Breast epithelium (tissue), 4 donors: ENCODE measurements at regions not wholly inside any gene's neighbourhood (a gene's known extent, or its start where the extent isn't known, plus 50 kb on each side); places are given as distances from the start of the nearest gene placed in this dataset.

Source experiments
- DNase-seq, 2 donors: peaks; one replicate each; pipeline ENCODE4 v3.0.0-alpha.2; 2019; ENCODE audit warnings: low spot score in 2 of 2
- H3K27ac ChIP-seq, 2 donors: fragments of 200-600 bp; sonication (generic) in 1 of 2; one replicate each; pipeline ENCODE4 v1.5.1; 2016 to 2019; ENCODE audit warnings: mild to moderate bottlenecking in 1 of 2
- H3K27me3 ChIP-seq, 2 donors: fragments of 200-600 bp; sonication (generic) in 1 of 2; one replicate each; pipeline versions ENCODE4 v1.5.1 to v1.6.0; 2017 to 2019; ENCODE audit warnings: control low read depth in 1 of 2, mild to moderate bottlenecking in 1 of 2
- H3K36me3 ChIP-seq: fragments of 200-600 bp; one replicate; pipeline ENCODE4 v1.5.1; 2019
- H3K4me1 ChIP-seq, 2 donors: fragments of 200-600 bp; sonication (generic); one replicate each; pipeline ENCODE4 v1.5.1; 2016 to 2019; ENCODE audit warnings: control low read depth in 1 of 2
- H3K4me3 ChIP-seq, 3 donors: fragments of 200-600 bp; sonication (generic); 1 replicate in 2 of 3; 2 replicates in 1 of 3; pipeline ENCODE4 v1.5.1; 2016 to 2019; ENCODE audit warnings: mild to moderate bottlenecking in 3 of 3, moderate library complexity in 2 of 3
- H3K9me3 ChIP-seq, 2 donors: fragments of 200-600 bp; sonication (generic) in 1 of 2; one replicate each; pipeline ENCODE4 v1.5.1; 2016 to 2019; ENCODE audit warnings: control low read depth in 1 of 2
- POLR2A ChIP-seq: fragments of 450-650 bp; IDR thresholded peaks from one replicate; pipeline ENCODE4 v1.6.1; 2016; ENCODE audit warnings: antibody characterized with exemption, mild to moderate bottlenecking, moderate library complexity
- POLR2AphosphoS5 ChIP-seq, 3 donors: sonication (generic); formaldehyde crosslinking; IDR thresholded peaks; one replicate each; pipeline ENCODE4 v1.6.1; 2017; ENCODE audit warnings: antibody characterized with exemption in 3 of 3
- intact Hi-C: fragments of 100-400 bp; cut with DNase I; formaldehyde crosslinking; loops from one replicate; pipeline ENCODE4 v1.15.1; 2023; ENCODE audit warnings: low total_unique reads
- TF ChIP-seq, protein P1 (sequence below), 3 donors: fragments of 450-650 bp; IDR thresholded peaks; one replicate each; pipeline ENCODE4 v1.5.1; 2016 to 2017; ENCODE audit warnings: antibody characterized with exemption in 3 of 3, mild to moderate bottlenecking in 3 of 3, moderate library complexity in 3 of 3

DNA sequence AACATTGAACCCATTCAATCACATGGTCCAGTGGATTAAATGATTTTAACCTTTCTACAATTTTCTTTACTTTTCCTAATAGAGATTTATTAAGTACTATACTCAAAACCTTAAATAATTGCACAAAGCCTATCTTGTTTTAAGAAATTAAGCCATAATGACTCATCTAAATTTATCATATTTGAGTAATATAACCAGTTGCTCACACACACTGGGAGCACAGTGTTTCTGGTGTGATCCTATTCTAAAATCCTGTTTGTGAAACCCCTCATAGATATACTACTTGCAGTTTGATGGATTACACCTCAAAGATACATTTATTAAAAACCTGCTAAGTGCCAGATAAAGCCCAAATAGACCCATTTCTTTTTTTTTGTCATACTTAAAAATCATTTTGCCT lies 668.3 kb upstream of the CDH18 start:
- Histone ChIP-seq H3K9me3 (no peaks in the 10 kb centered on the region), H3K36me3 (no peaks in the 10 kb centered on the region), H3K4me1 (no peaks in the 10 kb centered on the region), H3K27me3 (no peaks in the 10 kb centered on the region), H3K27ac (no peak overlapping the region), H3K4me3 (no peak overlapping the region)
- TF ChIP-seq POLR2AphosphoS5 (IDR thresholded peaks at IDR 0.05): no peak
- no peak for TF ChIP-seq POLR2A
- TF ChIP-seq, protein P1, sequence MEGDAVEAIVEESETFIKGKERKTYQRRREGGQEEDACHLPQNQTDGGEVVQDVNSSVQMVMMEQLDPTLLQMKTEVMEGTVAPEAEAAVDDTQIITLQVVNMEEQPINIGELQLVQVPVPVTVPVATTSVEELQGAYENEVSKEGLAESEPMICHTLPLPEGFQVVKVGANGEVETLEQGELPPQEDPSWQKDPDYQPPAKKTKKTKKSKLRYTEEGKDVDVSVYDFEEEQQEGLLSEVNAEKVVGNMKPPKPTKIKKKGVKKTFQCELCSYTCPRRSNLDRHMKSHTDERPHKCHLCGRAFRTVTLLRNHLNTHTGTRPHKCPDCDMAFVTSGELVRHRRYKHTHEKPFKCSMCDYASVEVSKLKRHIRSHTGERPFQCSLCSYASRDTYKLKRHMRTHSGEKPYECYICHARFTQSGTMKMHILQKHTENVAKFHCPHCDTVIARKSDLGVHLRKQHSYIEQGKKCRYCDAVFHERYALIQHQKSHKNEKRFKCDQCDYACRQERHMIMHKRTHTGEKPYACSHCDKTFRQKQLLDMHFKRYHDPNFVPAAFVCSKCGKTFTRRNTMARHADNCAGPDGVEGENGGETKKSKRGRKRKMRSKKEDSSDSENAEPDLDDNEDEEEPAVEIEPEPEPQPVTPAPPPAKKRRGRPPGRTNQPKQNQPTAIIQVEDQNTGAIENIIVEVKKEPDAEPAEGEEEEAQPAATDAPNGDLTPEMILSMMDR (IDR thresholded peaks at IDR 0.05): no peak
- intact Hi-C loops: no loop called here
- DNase-seq: no peak

DNA sequence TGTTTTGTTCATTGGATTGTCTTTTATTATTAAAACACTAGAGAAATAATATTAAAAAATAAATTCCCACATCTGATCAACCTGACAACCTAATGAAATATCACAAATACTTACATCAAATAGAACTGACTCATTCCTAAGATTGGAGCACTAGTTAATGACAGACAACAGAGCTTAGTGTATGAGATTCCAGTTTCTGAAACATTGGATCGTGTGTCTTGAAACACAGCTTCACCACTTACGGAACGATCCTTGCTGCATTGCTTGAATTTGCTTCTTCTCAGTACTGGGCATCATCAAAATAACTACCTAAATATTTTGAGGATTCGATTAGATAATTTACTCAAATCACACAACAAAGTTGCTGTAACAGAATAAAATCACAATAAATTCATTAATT lies 667.2 kb upstream of the CDH18 start:
- Histone ChIP-seq H3K27me3 (no peaks in the 10 kb centered on the region), H3K4me3 (no peak overlapping the region), H3K9me3 (no peaks in the 10 kb centered on the region), H3K4me1 (no peaks in the 10 kb centered on the region), H3K27ac (no peak overlapping the region), H3K36me3 (no peaks in the 10 kb centered on the region)
- intact Hi-C loops: no loop called here
- DNase-seq: no peak
- TF ChIP-seq POLR2A: no peak
- TF ChIP-seq, protein P1 (IDR thresholded peaks at IDR 0.05): no peak
- TF ChIP-seq POLR2AphosphoS5 (IDR thresholded peaks at IDR 0.05): no peak

DNA sequence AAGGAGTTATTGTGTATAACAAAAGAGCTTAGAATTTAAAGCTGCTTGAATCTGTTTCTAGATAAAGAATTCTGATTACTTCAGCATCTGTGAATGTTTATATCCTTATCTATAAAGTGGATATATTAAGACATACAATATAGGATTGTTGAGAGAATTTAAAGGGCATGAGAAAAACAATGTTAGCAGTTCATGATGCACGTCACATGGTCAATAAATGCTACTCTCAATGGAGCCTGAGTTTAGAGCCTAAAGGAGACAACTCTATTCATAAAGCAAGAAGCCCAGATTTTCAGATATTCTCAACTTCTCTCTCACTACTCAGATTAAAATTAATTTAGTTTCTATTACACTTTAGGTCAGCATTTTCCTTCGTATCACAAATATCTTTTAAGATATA lies 666.7 kb upstream of the CDH18 start:
- no peaks in the 10 kb centered on the region for H3K9me3 ChIP-seq
- H3K4me1 ChIP-seq: no peaks in the 10 kb centered on the region
- H3K36me3 ChIP-seq: no peaks in the 10 kb centered on the region
- no peak overlapping the region for H3K4me3 ChIP-seq
- H3K27me3 ChIP-seq: no peaks in the 10 kb centered on the region
- TF ChIP-seq, protein P1 (IDR thresholded peaks at IDR 0.05): no peak
- TF ChIP-seq POLR2A (no peak), POLR2AphosphoS5 (IDR thresholded peaks at IDR 0.05) (no peak)
- DNase-seq: no peak
- no peak overlapping the region for H3K27ac ChIP-seq
- intact Hi-C loops: no loop called here

DNA sequence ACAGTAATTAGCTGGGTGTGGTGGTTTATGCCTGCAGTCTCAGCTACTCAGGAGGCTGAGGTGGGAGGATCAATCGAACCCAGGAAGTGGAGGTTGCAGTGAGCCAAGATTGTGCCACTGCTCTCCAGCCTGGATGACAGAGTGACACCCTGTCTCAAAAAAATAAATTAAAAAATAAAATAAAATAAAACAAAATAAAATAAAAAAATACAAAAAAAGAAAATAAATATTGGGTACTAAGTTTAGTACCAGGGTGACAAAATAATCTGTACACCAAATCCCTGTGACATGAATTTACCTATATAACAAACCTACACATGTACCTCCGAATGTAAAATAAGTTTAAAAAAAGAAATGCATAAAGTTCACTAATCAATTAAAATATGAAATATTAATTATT lies 666.0 kb upstream of the CDH18 start:
- DNase-seq: no peak
- Histone ChIP-seq H3K36me3 (no peaks in the 10 kb centered on the region), H3K4me3 (no peak overlapping the region), H3K9me3 (no peaks in the 10 kb centered on the region), H3K4me1 (no peaks in the 10 kb centered on the region), H3K27ac (no peak overlapping the region), H3K27me3 (no peaks in the 10 kb centered on the region)
- intact Hi-C loops: no loop called here
- TF ChIP-seq POLR2AphosphoS5 (IDR thresholded peaks at IDR 0.05) (no peak), POLR2A (no peak)
- TF ChIP-seq, protein P1 (IDR thresholded peaks at IDR 0.05): no peak

DNA sequence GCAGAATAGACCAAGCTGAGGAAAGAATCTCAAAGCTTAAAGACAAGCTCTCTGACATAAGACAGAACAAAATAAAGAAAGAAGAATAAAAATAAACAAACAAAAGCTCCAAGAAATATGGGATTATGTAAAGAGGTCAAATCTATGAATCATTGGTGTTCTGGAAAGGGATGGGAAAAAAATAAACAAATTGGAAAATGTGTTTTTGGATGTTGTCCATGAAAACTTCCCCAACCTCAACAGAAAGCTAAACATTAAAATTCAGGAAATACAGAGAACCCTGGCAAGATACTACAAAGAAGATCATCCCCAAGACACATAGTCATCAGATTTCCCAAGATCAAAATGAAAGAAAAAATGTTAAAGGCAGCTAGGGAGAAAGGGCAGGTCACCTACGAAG lies 662.0 kb upstream of the CDH18 start:
- TF ChIP-seq, protein P1 (IDR thresholded peaks at IDR 0.05): no peak
- TF ChIP-seq POLR2AphosphoS5 (IDR thresholded peaks at IDR 0.05): no peak
- no peak for TF ChIP-seq POLR2A
- no peaks in the 10 kb centered on the region for H3K4me1 ChIP-seq
- intact Hi-C loops: no loop called here
- no peak overlapping the region for H3K4me3 ChIP-seq
- H3K9me3 ChIP-seq: peaks cover 0 to 6% of the 10 kb centered on the region in 2 donors
- no peaks in the 10 kb centered on the region for H3K27me3 ChIP-seq
- no peak for DNase-seq
- no peak overlapping the region for H3K27ac ChIP-seq
- H3K36me3 ChIP-seq: no peaks in the 10 kb centered on the region
